Natural killer cell (primary cell): ENCODE measurements at regions not wholly inside any gene's neighbourhood (a gene's known extent, or its start where the extent isn't known, plus 50 kb on each side); places are given as distances from the start of the nearest gene placed in this dataset.

Source experiments
- ATAC-seq, 3 donors: fragments of 150-1000 bp in 2 of 3; fragments of 200-7000 bp in 1 of 3; cut with Tn5 transposase; 1 replicate in 1 of 3; 2 replicates in 2 of 3; pipeline ENCODE4 v1.10.0; 2021; ENCODE audit warnings: mild to moderate bottlenecking in 2 of 3, moderate library complexity in 2 of 3
- DNase-seq, 2 donors: peaks; one replicate each; pipeline versions ENCODE4 v3.0.0 to v3.0.0-alpha.2; 2013 to 2021; ENCODE audit warnings: mixed read lengths in 1 of 2
- H3K27ac ChIP-seq: one replicate; pipeline ENCODE4 v1.5.1; 2013; ENCODE audit warnings: mild to moderate bottlenecking, low read length
- H3K27me3 ChIP-seq: one replicate; pipeline ENCODE4 v1.6.1; 2013; ENCODE audit warnings: low read length; ENCODE audit not compliant: control insufficient read depth, insufficient read depth
- H3K36me3 ChIP-seq: one replicate; pipeline ENCODE4 v1.6.1; 2013; ENCODE audit warnings: low read length; ENCODE audit not compliant: control insufficient read depth, insufficient read depth
- H3K4me1 ChIP-seq: one replicate; pipeline ENCODE4 v1.6.1; 2013; ENCODE audit warnings: low read length; ENCODE audit not compliant: control insufficient read depth, insufficient read depth
- H3K4me3 ChIP-seq: one replicate; pipeline ENCODE4 v1.5.1; 2013; ENCODE audit warnings: low read length
- H3K9me3 ChIP-seq: one replicate; pipeline ENCODE4 v1.6.1; 2013; ENCODE audit warnings: low read length; ENCODE audit not compliant: control insufficient read depth, insufficient read depth
- H3K27ac Mint-ChIP-seq, 2 donors: one replicate each; pipeline ENCODE4 v1.8.0; 2022; ENCODE audit warnings: mild to moderate bottlenecking in 2 of 2, mixed read lengths in 2 of 2, moderate library complexity in 1 of 2
- H3K27me3 Mint-ChIP-seq, 2 donors: one replicate each; pipeline ENCODE4 v1.8.0; 2022; ENCODE audit warnings: low read depth in 2 of 2, mixed read lengths in 2 of 2
- H3K36me3 Mint-ChIP-seq: one replicate; pipeline ENCODE4 v1.8.0; 2022; ENCODE audit warnings: mixed read lengths
- H3K4me1 Mint-ChIP-seq, 2 donors: one replicate each; pipeline ENCODE4 v1.8.0; 2022; ENCODE audit warnings: mixed read lengths in 2 of 2
- H3K4me3 Mint-ChIP-seq: one replicate; pipeline ENCODE4 v1.8.0; 2022; ENCODE audit warnings: mild to moderate bottlenecking, moderate library complexity, mixed read lengths
- H3K9me3 Mint-ChIP-seq, 2 donors: one replicate each; pipeline ENCODE4 v1.8.0; 2022; ENCODE audit warnings: mixed read lengths in 2 of 2
- WGBS: methylation state at CpG from one replicate; pipeline ENCODE4 v1.1.7; 2013; ENCODE audit warnings: missing lambda C conversion rate; ENCODE audit not compliant: insufficient coverage; 5-methylcytosine and 5-hydroxymethylcytosine counted together
- intact Hi-C: fragments of 100-400 bp; cut with micrococcal nuclease; formaldehyde crosslinking; loops from one replicate; pipeline ENCODE4 v1.14.2; 2022
- TF ChIP-seq, protein P1 (sequence below): fragments of 200-600 bp; IDR thresholded peaks from one replicate; pipeline ENCODE4 v1.8.0; 2022; ENCODE audit warnings: antibody characterized with exemption

DNA sequence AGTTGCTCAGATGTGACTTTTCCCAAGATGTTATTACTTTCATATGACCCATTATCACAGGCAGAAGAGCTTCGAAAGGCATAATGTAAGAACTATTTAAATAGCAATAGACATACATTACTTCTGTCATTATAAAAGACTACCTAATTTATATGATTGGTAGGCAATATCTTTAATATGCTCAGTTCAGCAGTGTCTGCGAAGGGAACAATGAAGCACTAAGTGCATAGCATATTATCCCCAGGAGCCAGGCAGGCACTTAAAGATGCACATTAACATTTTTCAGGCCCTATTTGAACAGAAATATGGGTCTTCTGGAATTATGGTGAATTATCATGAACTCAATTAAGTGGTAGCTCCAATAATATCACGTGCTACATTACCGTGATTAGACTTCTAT is 217.8 kb downstream of the EPM2A start:
- H3K27ac ChIP-seq = no peak overlapping the region
- H3K27me3 ChIP-seq = no peaks in the 10 kb centered on the region
- H3K36me3 ChIP-seq = no peaks in the 10 kb centered on the region
- Mint-ChIP-seq H3K4me1 (no peaks in the 10 kb centered on the region), H3K27me3 (no peaks in the 10 kb centered on the region), H3K36me3 (no peaks in the 10 kb centered on the region), H3K9me3 (peaks cover 4 to 12% of the 10 kb centered on the region in 2 donors), H3K4me3 (no peak overlapping the region), H3K27ac (no peak overlapping the region)
- no peak for DNase-seq
- WGBS = 94% methylated on average over 3 of the region's 4 CpGs
- no peak for ATAC-seq
- TF ChIP-seq, protein P1, sequence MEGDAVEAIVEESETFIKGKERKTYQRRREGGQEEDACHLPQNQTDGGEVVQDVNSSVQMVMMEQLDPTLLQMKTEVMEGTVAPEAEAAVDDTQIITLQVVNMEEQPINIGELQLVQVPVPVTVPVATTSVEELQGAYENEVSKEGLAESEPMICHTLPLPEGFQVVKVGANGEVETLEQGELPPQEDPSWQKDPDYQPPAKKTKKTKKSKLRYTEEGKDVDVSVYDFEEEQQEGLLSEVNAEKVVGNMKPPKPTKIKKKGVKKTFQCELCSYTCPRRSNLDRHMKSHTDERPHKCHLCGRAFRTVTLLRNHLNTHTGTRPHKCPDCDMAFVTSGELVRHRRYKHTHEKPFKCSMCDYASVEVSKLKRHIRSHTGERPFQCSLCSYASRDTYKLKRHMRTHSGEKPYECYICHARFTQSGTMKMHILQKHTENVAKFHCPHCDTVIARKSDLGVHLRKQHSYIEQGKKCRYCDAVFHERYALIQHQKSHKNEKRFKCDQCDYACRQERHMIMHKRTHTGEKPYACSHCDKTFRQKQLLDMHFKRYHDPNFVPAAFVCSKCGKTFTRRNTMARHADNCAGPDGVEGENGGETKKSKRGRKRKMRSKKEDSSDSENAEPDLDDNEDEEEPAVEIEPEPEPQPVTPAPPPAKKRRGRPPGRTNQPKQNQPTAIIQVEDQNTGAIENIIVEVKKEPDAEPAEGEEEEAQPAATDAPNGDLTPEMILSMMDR = no peak
- intact Hi-C loops = no loop called here
- H3K4me3 ChIP-seq = no peak overlapping the region
- no peaks in the 10 kb centered on the region for H3K4me1 ChIP-seq
- H3K9me3 ChIP-seq = no peaks in the 10 kb centered on the region

DNA sequence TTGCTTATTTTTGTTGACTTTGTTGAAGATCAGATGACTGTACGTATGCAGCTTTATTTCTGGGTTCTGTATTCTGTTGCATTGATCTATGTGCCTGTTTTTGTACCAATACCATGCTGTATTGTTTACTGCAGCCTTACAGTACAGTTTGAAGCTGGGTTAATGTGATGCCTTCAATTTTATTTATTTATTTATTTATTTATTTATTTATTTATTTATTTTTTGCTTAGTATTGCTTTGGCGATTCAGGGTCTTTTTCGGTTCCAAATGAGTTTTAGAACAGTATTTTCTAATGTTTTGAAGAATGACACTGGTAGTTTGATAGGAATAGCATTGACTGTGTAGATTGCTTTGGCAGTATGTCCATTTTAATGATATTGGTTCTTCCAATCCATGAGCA is 210.3 kb downstream of the EPM2A start:
- H3K36me3 Mint-ChIP-seq = no peaks in the 10 kb centered on the region

DNA sequence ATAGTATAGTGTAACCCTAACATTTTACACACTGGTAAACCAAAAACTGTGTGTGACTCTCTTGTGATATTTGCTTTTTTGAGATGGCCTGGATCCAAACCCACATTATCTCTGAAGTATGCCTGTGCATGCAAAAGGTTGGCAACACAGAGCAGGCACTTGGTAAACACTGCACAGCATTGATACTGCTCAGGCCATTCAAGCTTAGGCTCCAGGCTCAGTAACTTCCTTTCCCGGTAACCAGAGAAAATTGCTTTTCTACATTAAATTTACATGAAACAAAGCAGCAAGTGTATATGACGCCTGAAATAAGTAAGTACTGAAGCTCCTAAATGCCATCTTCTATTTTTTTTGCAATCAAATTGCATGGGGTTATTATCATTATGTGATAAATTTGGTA is 205.7 kb downstream of the EPM2A start:
- ATAC-seq = no peak
- Mint-ChIP-seq H3K4me1 (no peaks in the 10 kb centered on the region), H3K27ac (no peak overlapping the region), H3K36me3 (no peaks in the 10 kb centered on the region), H3K4me3 (no peak overlapping the region), H3K9me3 (peaks cover 6 to 7% of the 10 kb centered on the region in 2 donors), H3K27me3 (no peaks in the 10 kb centered on the region)
- Histone ChIP-seq H3K27me3 (no peaks in the 10 kb centered on the region), H3K27ac (no peak overlapping the region), H3K9me3 (no peaks in the 10 kb centered on the region), H3K4me1 (no peaks in the 10 kb centered on the region), H3K4me3 (no peak overlapping the region), H3K36me3 (no peaks in the 10 kb centered on the region)
- TF ChIP-seq, protein P1 = no peak
- 75% methylated on average over 1 of the region's 2 CpGs for WGBS
- no peak for DNase-seq
- intact Hi-C loops = no loop called here

More for the DNA sequence above, 210.3 kb downstream of the EPM2A start:
- no peak overlapping the region for H3K4me3 Mint-ChIP-seq
- H3K27me3 Mint-ChIP-seq = no peaks in the 10 kb centered on the region
- DNase-seq (no peak), ATAC-seq (no peak)
- Histone ChIP-seq H3K4me1 (no peaks in the 10 kb centered on the region), H3K9me3 (no peaks in the 10 kb centered on the region), H3K36me3 (no peaks in the 10 kb centered on the region), H3K27ac (no peak overlapping the region), H3K4me3 (no peak overlapping the region), H3K27me3 (no peaks in the 10 kb centered on the region)
- intact Hi-C loops = no loop called here
- TF ChIP-seq, protein P1 = no peak
- no peaks in the 10 kb centered on the region for H3K4me1 Mint-ChIP-seq
- 94% methylated on average over 3 of the region's 3 CpGs for WGBS
- no peak overlapping the region for H3K27ac Mint-ChIP-seq
- peaks cover 5 to 8% of the 10 kb centered on the region in 2 donors for H3K9me3 Mint-ChIP-seq

DNA sequence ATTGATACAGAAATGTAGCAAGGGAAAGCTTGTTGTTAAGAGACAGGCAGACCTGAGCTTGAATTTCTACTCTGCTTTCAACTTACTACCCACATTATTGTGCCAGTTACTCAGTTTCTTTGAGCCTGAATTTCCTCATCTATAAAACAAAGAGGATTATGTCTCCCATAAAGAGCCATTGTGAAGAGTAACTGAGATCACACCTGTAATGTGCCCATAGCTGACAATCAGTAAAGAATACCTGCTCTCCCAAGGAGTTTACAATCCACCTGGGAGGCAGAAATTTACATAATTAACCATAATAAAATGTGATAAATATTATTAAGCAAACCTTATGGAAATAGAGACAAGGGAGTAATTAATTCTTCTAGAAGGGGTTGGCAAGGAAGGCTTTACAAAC is 204.9 kb downstream of the EPM2A start:
- Histone ChIP-seq H3K4me1 (no peaks in the 10 kb centered on the region), H3K4me3 (no peak overlapping the region), H3K36me3 (no peaks in the 10 kb centered on the region), H3K27ac (no peak overlapping the region), H3K27me3 (no peaks in the 10 kb centered on the region), H3K9me3 (no peaks in the 10 kb centered on the region)
- no peak overlapping the region for H3K27ac Mint-ChIP-seq
- no peaks in the 10 kb centered on the region for H3K4me1 Mint-ChIP-seq
- DNase-seq = no peak
- peaks cover 7 to 9% of the 10 kb centered on the region in 2 donors for H3K9me3 Mint-ChIP-seq
- no peak overlapping the region for H3K4me3 Mint-ChIP-seq
- no peaks in the 10 kb centered on the region for H3K36me3 Mint-ChIP-seq
- intact Hi-C loops = no loop called here
- H3K27me3 Mint-ChIP-seq = no peaks in the 10 kb centered on the region
- ATAC-seq = no peak
- TF ChIP-seq, protein P1 = no peak
